Activated naive CD4-positive, alpha-beta T cell treated with anti-CD3 and anti-CD28 coated beads for 36 hours (primary cell): ENCODE measurements at regions not wholly inside any gene's neighbourhood (a gene's known extent, or its start where the extent isn't known, plus 50 kb on each side); places are given as distances from the start of the nearest gene placed in this dataset.

ENCODE experiments used
- CTCF ChIA-PET: fragments of 350-600 bp; sonication (Branson Sonifier 250); formaldehyde crosslinking; loops from one replicate; lab custom pipeline; 2021; ENCODE audit warnings: antibody characterized with exemption; lab: Charles Lee
- DNase-seq: peaks from one replicate; pipeline ENCODE4 v3.0.0-alpha.2; 2020
- H3K27ac Mint-ChIP-seq: one replicate; pipeline ENCODE4 v1.8.0; 2021; ENCODE audit warnings: mild to moderate bottlenecking, mixed read lengths
- H3K27me3 Mint-ChIP-seq: one replicate; pipeline ENCODE4 v1.8.0; 2021; ENCODE audit warnings: low read depth, mixed read lengths
- H3K36me3 Mint-ChIP-seq: one replicate; pipeline ENCODE4 v1.8.0; 2021; ENCODE audit warnings: low read depth, mixed read lengths
- H3K4me1 Mint-ChIP-seq: one replicate; pipeline ENCODE4 v1.8.0; 2021; ENCODE audit warnings: low read depth, mixed read lengths
- H3K4me3 Mint-ChIP-seq: one replicate; pipeline ENCODE4 v1.8.0; 2021; ENCODE audit warnings: mild to moderate bottlenecking, moderate library complexity, mixed read lengths
- H3K9me3 Mint-ChIP-seq: one replicate; pipeline ENCODE4 v1.8.0; 2021; ENCODE audit warnings: mixed read lengths
- intact Hi-C: fragments of 100-400 bp; cut with micrococcal nuclease; formaldehyde crosslinking; loops from one replicate; pipeline ENCODE4 v1.15.1; 2023

GRCh38 chr10:65301181-65301580 lies 1624.7 kb upstream of the LRRTM3 start:
- no peaks in the 10 kb centered on the region for H3K27me3 Mint-ChIP-seq
- no peak for DNase-seq
- H3K9me3 Mint-ChIP-seq, result peaks cover 7% of the 10 kb centered on the region
- H3K27ac Mint-ChIP-seq, result no peak overlapping the region
- intact Hi-C loops, result no loop called here
- CTCF ChIA-PET, result no interaction called here
- no peaks in the 10 kb centered on the region for H3K4me1 Mint-ChIP-seq
- H3K4me3 Mint-ChIP-seq, result no peak overlapping the region
- no peaks in the 10 kb centered on the region for H3K36me3 Mint-ChIP-seq

GRCh38 chr10:65306201-65306600 lies 1619.6 kb upstream of the LRRTM3 start:
- H3K27ac Mint-ChIP-seq, result no peak overlapping the region
- no peak for DNase-seq
- peaks cover 2% of the 10 kb centered on the region for H3K9me3 Mint-ChIP-seq
- no peaks in the 10 kb centered on the region for H3K4me1 Mint-ChIP-seq
- CTCF ChIA-PET, result no interaction called here
- no peaks in the 10 kb centered on the region for H3K36me3 Mint-ChIP-seq
- no peak overlapping the region for H3K4me3 Mint-ChIP-seq
- intact Hi-C loops, result no loop called here
- no peaks in the 10 kb centered on the region for H3K27me3 Mint-ChIP-seq

GRCh38 chr10:65312876-65313275 lies 1613.0 kb upstream of the LRRTM3 start:
- Mint-ChIP-seq H3K4me3 (no peak overlapping the region), H3K27ac (no peak overlapping the region), H3K4me1 (no peaks in the 10 kb centered on the region), H3K27me3 (no peaks in the 10 kb centered on the region), H3K36me3 (no peaks in the 10 kb centered on the region), H3K9me3 (peaks cover 5% of the 10 kb centered on the region)
- DNase-seq, result no peak
- intact Hi-C loops, result no loop called here
- CTCF ChIA-PET, result interaction anchor here (0.8 kb wide), 1 partner anchor 578 kb away, joined by 4 read pairs; no protein-coding TSS in a partner anchor

GRCh38 chr10:65313406-65313805 lies 1612.4 kb upstream of the LRRTM3 start:
- CTCF ChIA-PET, result interaction anchor here (0.8 kb wide), 1 partner anchor 578 kb away, joined by 4 read pairs; no protein-coding TSS in a partner anchor
- H3K36me3 Mint-ChIP-seq, result no peaks in the 10 kb centered on the region

GRCh38 chr10:65314253-65314652 lies 1611.6 kb upstream of the LRRTM3 start:
- Mint-ChIP-seq H3K36me3 (no peaks in the 10 kb centered on the region), H3K4me1 (no peaks in the 10 kb centered on the region), H3K27me3 (no peaks in the 10 kb centered on the region), H3K4me3 (no peak overlapping the region), H3K9me3 (peaks cover 3% of the 10 kb centered on the region), H3K27ac (no peak overlapping the region)
- CTCF ChIA-PET, result no interaction called here
- DNase-seq, result no peak
- intact Hi-C loops, result no loop called here

More at GRCh38 chr10:65313406-65313805, 1612.4 kb upstream of the LRRTM3 start:
- no peaks in the 10 kb centered on the region for H3K4me1 Mint-ChIP-seq
- no peak overlapping the region for H3K4me3 Mint-ChIP-seq
- H3K9me3 Mint-ChIP-seq, result peaks cover 5% of the 10 kb centered on the region
- DNase-seq, result no peak
- H3K27me3 Mint-ChIP-seq, result no peaks in the 10 kb centered on the region
- intact Hi-C loops, result no loop called here
- H3K27ac Mint-ChIP-seq, result no peak overlapping the region

GRCh38 chr10:65319493-65319892 lies 1606.3 kb upstream of the LRRTM3 start:
- CTCF ChIA-PET, result no interaction called here
- H3K4me3 Mint-ChIP-seq, result no peak overlapping the region
- no peak for DNase-seq
- no peaks in the 10 kb centered on the region for H3K4me1 Mint-ChIP-seq
- H3K36me3 Mint-ChIP-seq, result no peaks in the 10 kb centered on the region
- H3K9me3 Mint-ChIP-seq, result peaks cover 6% of the 10 kb centered on the region
- no peaks in the 10 kb centered on the region for H3K27me3 Mint-ChIP-seq
- intact Hi-C loops, result no loop called here
- no peak overlapping the region for H3K27ac Mint-ChIP-seq

GRCh38 chr10:65320236-65321026 lies 1605.4 kb upstream of the LRRTM3 start:
- intact Hi-C loops, result no loop called here
- Mint-ChIP-seq H3K27ac (no peak overlapping the region), H3K9me3 (peaks cover 6% of the 10 kb centered on the region), H3K4me3 (no peak overlapping the region), H3K36me3 (no peaks in the 10 kb centered on the region), H3K27me3 (no peaks in the 10 kb centered on the region), H3K4me1 (no peaks in the 10 kb centered on the region)
- CTCF ChIA-PET, result no interaction called here
- DNase-seq, result no peak

GRCh38 chr10:65323802-65324201 lies 1602.0 kb upstream of the LRRTM3 start:
- CTCF ChIA-PET, result no interaction called here
- H3K9me3 Mint-ChIP-seq, result peaks cover 6% of the 10 kb centered on the region
- H3K4me1 Mint-ChIP-seq, result no peaks in the 10 kb centered on the region
- no peak overlapping the region for H3K27ac Mint-ChIP-seq
- no peaks in the 10 kb centered on the region for H3K36me3 Mint-ChIP-seq
- H3K4me3 Mint-ChIP-seq, result no peak overlapping the region
- H3K27me3 Mint-ChIP-seq, result no peaks in the 10 kb centered on the region
- intact Hi-C loops, result no loop called here
- no peak for DNase-seq

GRCh38 chr10:65325913-65326312 lies 1599.9 kb upstream of the LRRTM3 start:
- no peak for DNase-seq
- H3K36me3 Mint-ChIP-seq, result no peaks in the 10 kb centered on the region
- H3K9me3 Mint-ChIP-seq, result peaks cover 6% of the 10 kb centered on the region
- no peaks in the 10 kb centered on the region for H3K4me1 Mint-ChIP-seq
- H3K27ac Mint-ChIP-seq, result no peak overlapping the region
- intact Hi-C loops, result no loop called here
- CTCF ChIA-PET, result interaction anchor here (0.6 kb wide), 1 partner anchor 104 kb away, joined by 4 read pairs; no protein-coding TSS in a partner anchor
- no peak overlapping the region for H3K4me3 Mint-ChIP-seq
- no peaks in the 10 kb centered on the region for H3K27me3 Mint-ChIP-seq

GRCh38 chr10:65328486-65328885 lies 1597.3 kb upstream of the LRRTM3 start:
- Mint-ChIP-seq H3K4me3 (no peak overlapping the region), H3K27me3 (no peaks in the 10 kb centered on the region), H3K4me1 (no peaks in the 10 kb centered on the region), H3K36me3 (no peaks in the 10 kb centered on the region), H3K9me3 (peaks cover 3% of the 10 kb centered on the region), H3K27ac (no peak overlapping the region)
- intact Hi-C loops, result no loop called here
- CTCF ChIA-PET, result no interaction called here
- no peak for DNase-seq

- CTCF ChIA-PET, result no interaction called here
- no peak overlapping the region for H3K27ac Mint-ChIP-seq
- H3K9me3 Mint-ChIP-seq, result no peaks in the 10 kb centered on the region
- no peaks in the 10 kb centered on the region for H3K4me1 Mint-ChIP-seq
- H3K27me3 Mint-ChIP-seq, result no peaks in the 10 kb centered on the region
- intact Hi-C loops, result no loop called here
- H3K4me3 Mint-ChIP-seq, result no peak overlapping the region
- no peaks in the 10 kb centered on the region for H3K36me3 Mint-ChIP-seq
- DNase-seq, result no peak
Observed at GRCh38 chr10:65335311-65335710, 1590.5 kb upstream of the LRRTM3 start.

GRCh38 chr10:65340340-65340739 lies 1585.5 kb upstream of the LRRTM3 start:
- no peak for DNase-seq
- Mint-ChIP-seq H3K36me3 (no peaks in the 10 kb centered on the region), H3K27ac (no peak overlapping the region), H3K4me3 (no peak overlapping the region), H3K4me1 (no peaks in the 10 kb centered on the region), H3K9me3 (peaks cover 2% of the 10 kb centered on the region), H3K27me3 (no peaks in the 10 kb centered on the region)
- CTCF ChIA-PET, result no interaction called here
- intact Hi-C loops, result no loop called here

GRCh38 chr10:65341323-65341925 lies 1584.4 kb upstream of the LRRTM3 start:
- H3K4me1 Mint-ChIP-seq, result no peaks in the 10 kb centered on the region
- H3K36me3 Mint-ChIP-seq, result no peaks in the 10 kb centered on the region
- no peak overlapping the region for H3K4me3 Mint-ChIP-seq
- intact Hi-C loops, result no loop called here
- H3K27ac Mint-ChIP-seq, result no peak overlapping the region
- peaks cover 2% of the 10 kb centered on the region for H3K9me3 Mint-ChIP-seq
- CTCF ChIA-PET, result no interaction called here
- no peak for DNase-seq
- no peaks in the 10 kb centered on the region for H3K27me3 Mint-ChIP-seq
